HCT116 (cell line): ENCODE measurements at regions not wholly inside any gene's neighbourhood (a gene's known extent, or its start where the extent isn't known, plus 50 kb on each side); places are given as distances from the start of the nearest gene placed in this dataset.

Experiments used
- ATAC-seq: fragments of 200-7000 bp; cut with Tn5 transposase; 2 replicates; pipeline ENCODE4 v1.9.1; 2020; ENCODE audit warnings: mild to moderate bottlenecking, moderate library complexity
- BruUV-seq: library from RNA; stranded (reverse); fragments of 400-500 nt; replicated peaks from 2 replicates; lab custom pipeline; 2021; lab: Mats Ljungman, UMichigan
- CTCF ChIA-PET: fragments of 300-600 bp; sonication (Branson Sonifier 250); formaldehyde crosslinking; loops from one replicate; lab custom pipeline; 2021; ENCODE audit warnings: antibody characterized with exemption; lab: Charles Lee
- POLR2A ChIA-PET: fragments of 300-600, 350-600 bp; sonication (Branson Sonifier 250); formaldehyde crosslinking; loops from one replicate; lab custom pipeline; 2021; ENCODE audit warnings: antibody characterized with exemption; lab: Charles Lee
- RAD21 ChIA-PET, 2 experiments: fragments of 300-600 bp; sonication (Branson Sonifier 250); formaldehyde crosslinking; loops; one replicate each; lab custom pipeline; 2023; ENCODE audit warnings: low total read pairs in 2 of 2; ENCODE audit not compliant: uncharacterized antibody in 2 of 2, unreplicated experiment in 2 of 2, low non-redundant PET in 1 of 2; lab: Charles Lee
- DNase-seq: peaks from one replicate; pipeline ENCODE4 v3.0.0-alpha.2; 2010; ENCODE audit warnings: low read depth, low spot score
- H2AFZ ChIP-seq: fragments of 200-600 bp; shearing (Covaris generic), sonication (generic); 2 replicates; pipeline ENCODE4 v1.6.1; 2017; ENCODE audit warnings: low read depth, mixed run types, mixed read lengths, antibody characterized with exemption, low read length; ENCODE audit not compliant: poor library complexity, severe bottlenecking
- H3K27ac ChIP-seq: 2 replicates; pipeline ENCODE4 v1.5.1; 2012; ENCODE audit warnings: low read depth, low read length
- H3K27me3 ChIP-seq: fragments of 200-600 bp; sonication (generic); 2 replicates; pipeline ENCODE4 v1.6.1; 2016; ENCODE audit warnings: mixed run types, low read length, mixed read lengths; ENCODE audit not compliant: insufficient read depth
- H3K36me3 ChIP-seq, 2 experiments: fragments of 200-500 bp in 1 of 2; fragments of 200-600 bp in 1 of 2; sonication (Bioruptor generic) in 1 of 2; sonication (generic) in 1 of 2; 2 replicates each; pipeline versions ENCODE4 v1.5.1 to v1.6.1; 2014 to 2016; ENCODE audit warnings: low read length in 2 of 2, inconsistent platforms in 1 of 2, mixed read lengths in 1 of 2, mixed run types in 1 of 2; ENCODE audit not compliant: insufficient read depth in 2 of 2, control insufficient read depth in 1 of 2
- H3K4me1 ChIP-seq, 2 experiments: fragments of 200-600 bp in 1 of 2; sonication (generic) in 1 of 2; 2 replicates each; pipeline versions ENCODE4 v1.5.1 to v1.6.1; 2012 to 2017; ENCODE audit warnings: low read length in 2 of 2, inconsistent platforms in 1 of 2, mild to moderate bottlenecking in 1 of 2, mixed read lengths in 1 of 2, mixed run types in 1 of 2, moderate library complexity in 1 of 2; ENCODE audit not compliant: insufficient read depth in 2 of 2, control insufficient read depth in 1 of 2
- H3K4me2 ChIP-seq: fragments of 200-600 bp; sonication (generic); 2 replicates; pipeline ENCODE4 v1.6.1; 2017; ENCODE audit warnings: mixed run types, low read length, mixed read lengths
- H3K4me3 ChIP-seq, 2 experiments: fragments of 200-600 bp in 1 of 2; sonication (generic) in 1 of 2; replicated peaks in 1 of 2; 2 replicates each; pipeline ENCODE4 v1.5.1; 2011 to 2016; ENCODE audit warnings: low read length in 2 of 2, control low read depth in 1 of 2, low read depth in 1 of 2, mild to moderate bottlenecking in 1 of 2, mixed read lengths in 1 of 2, mixed run types in 1 of 2
- H3K79me2 ChIP-seq: fragments of 200-600 bp; sonication (generic); 2 replicates; pipeline ENCODE4 v1.6.1; 2017; ENCODE audit warnings: mild to moderate bottlenecking, mixed run types, low read length, moderate library complexity, mixed read lengths; ENCODE audit not compliant: insufficient read depth
- H3K9ac ChIP-seq: fragments of 200-600 bp; sonication (generic); 2 replicates; pipeline ENCODE4 v1.6.1; 2016; ENCODE audit warnings: low read length, mixed read lengths
- H3K9me2 ChIP-seq: fragments of 200-600 bp; sonication (generic), shearing (Covaris generic); 2 replicates; pipeline ENCODE4 v1.6.1; 2017; ENCODE audit warnings: mixed run types, mild to moderate bottlenecking, moderate library complexity; ENCODE audit not compliant: insufficient read depth
- H3K9me3 ChIP-seq, 2 experiments: fragments of 200-500 bp in 1 of 2; fragments of 200-600 bp in 1 of 2; sonication (Bioruptor generic) in 1 of 2; sonication (generic) in 1 of 2; 2 replicates each; pipeline ENCODE4 v1.6.1; 2014 to 2017; ENCODE audit warnings: low read length in 2 of 2, mixed read lengths in 2 of 2, inconsistent platforms in 1 of 2, low read depth in 1 of 2, mild to moderate bottlenecking in 1 of 2, mixed run types in 1 of 2, moderate library complexity in 1 of 2; ENCODE audit not compliant: control insufficient read depth in 1 of 2, insufficient read depth in 1 of 2
- H4K20me1 ChIP-seq: fragments of 200-600 bp; sonication (generic), shearing (Covaris generic); 2 replicates; pipeline ENCODE4 v1.6.1; 2017; ENCODE audit warnings: mixed run types, mild to moderate bottlenecking, moderate library complexity; ENCODE audit not compliant: insufficient read depth
- CEBPB ChIP-seq: IDR thresholded peaks from 2 replicates; pipeline ENCODE4 v1.6.1; 2012; ENCODE audit warnings: low read depth
- CTCF ChIP-seq, 3 experiments: fragments of 200-600 bp in 1 of 3; sonication (generic) in 1 of 3; IDR thresholded peaks in 2 of 3; conservative IDR thresholded peaks in 1 of 3; 2 replicates each; pipeline ENCODE4 v1.5.1; 2012 to 2017; ENCODE audit warnings: low read depth in 2 of 3, low read length in 2 of 3, antibody characterized with exemption in 1 of 3, borderline replicate concordance in 1 of 3, control low read depth in 1 of 3, mild to moderate bottlenecking in 1 of 3, mixed read lengths in 1 of 3, mixed run types in 1 of 3, moderate library complexity in 1 of 3; ENCODE audit not compliant: insufficient read depth in 1 of 3
- EGR1 ChIP-seq: IDR thresholded peaks from 2 replicates; pipeline ENCODE4 v1.6.1; 2012; ENCODE audit warnings: low read depth
- ELF1 ChIP-seq: IDR thresholded peaks from 2 replicates; pipeline ENCODE4 v1.6.1; 2012; ENCODE audit warnings: low read depth, borderline replicate concordance
- EZH2 ChIP-seq: fragments of 200-600 bp; sonication (generic); IDR thresholded peaks from 2 replicates; pipeline ENCODE4 v1.6.1; 2017; ENCODE audit warnings: antibody characterized with exemption, mixed run types
- EZH2phosphoT487 ChIP-seq: fragments of 200-600 bp; IDR thresholded peaks from 2 replicates; pipeline ENCODE4 v1.6.1; 2018; ENCODE audit warnings: antibody characterized with exemption, borderline replicate concordance
- FOSL1 ChIP-seq: IDR thresholded peaks from 2 replicates; pipeline ENCODE4 v1.6.1; 2012; ENCODE audit warnings: low read depth
- JUND ChIP-seq: IDR thresholded peaks from 2 replicates; pipeline ENCODE4 v1.6.1; 2012
- POLR2A ChIP-seq: IDR thresholded peaks from 2 replicates; pipeline ENCODE4 v1.7.0; 2011; ENCODE audit warnings: borderline replicate concordance; ENCODE audit not compliant: insufficient read depth, insufficient read length; ENCODE audit errors: extremely low read depth
- POLR2AphosphoS5 ChIP-seq: IDR thresholded peaks from 2 replicates; pipeline ENCODE4 v1.6.1; 2011; ENCODE audit warnings: mild to moderate bottlenecking, low read depth, low read length, moderate library complexity
- RAD21 ChIP-seq: IDR thresholded peaks from 2 replicates; pipeline ENCODE4 v1.6.1; 2012; ENCODE audit warnings: low read depth, mild to moderate bottlenecking
- REST ChIP-seq: IDR thresholded peaks from 2 replicates; pipeline ENCODE4 v1.6.1; 2012; ENCODE audit warnings: low read depth
- SP1 ChIP-seq: IDR thresholded peaks from 2 replicates; pipeline ENCODE4 v1.6.1; 2012; ENCODE audit warnings: low read depth
- SRF ChIP-seq: IDR thresholded peaks from 2 replicates; pipeline ENCODE4 v1.6.1; 2012; ENCODE audit warnings: low read depth
- TCF7L2 ChIP-seq: IDR thresholded peaks from 2 replicates; pipeline ENCODE4 v1.7.0; 2011; ENCODE audit warnings: borderline replicate concordance, inconsistent platforms; ENCODE audit not compliant: insufficient read depth, insufficient read length; ENCODE audit errors: extremely low read depth
- YY1 ChIP-seq: IDR thresholded peaks from 2 replicates; pipeline ENCODE4 v1.6.1; 2011; ENCODE audit warnings: low read length, low read depth, moderate library complexity, mild to moderate bottlenecking; ENCODE audit not compliant: insufficient replicate concordance; ENCODE audit errors: extremely low read depth
- ZFX ChIP-seq: fragments of 450-650 bp; IDR thresholded peaks from 2 replicates; pipeline ENCODE4 v1.6.1; 2017
- ZNF274 ChIP-seq: fragments of 200-500 bp; sonication (Bioruptor generic); IDR thresholded peaks from 2 replicates; pipeline ENCODE4 v1.6.1; 2014; ENCODE audit warnings: mild to moderate bottlenecking, low read depth, low read length, inconsistent platforms
- intact Hi-C: fragments of 100-400 bp; cut with micrococcal nuclease; formaldehyde crosslinking; loops from 2 replicates; pipeline ENCODE4 v1.10.0; 2022
- TF ChIP-seq, protein P1 (sequence below): IDR thresholded peaks from 2 replicates; pipeline ENCODE4 v1.6.1; 2012

DNA sequence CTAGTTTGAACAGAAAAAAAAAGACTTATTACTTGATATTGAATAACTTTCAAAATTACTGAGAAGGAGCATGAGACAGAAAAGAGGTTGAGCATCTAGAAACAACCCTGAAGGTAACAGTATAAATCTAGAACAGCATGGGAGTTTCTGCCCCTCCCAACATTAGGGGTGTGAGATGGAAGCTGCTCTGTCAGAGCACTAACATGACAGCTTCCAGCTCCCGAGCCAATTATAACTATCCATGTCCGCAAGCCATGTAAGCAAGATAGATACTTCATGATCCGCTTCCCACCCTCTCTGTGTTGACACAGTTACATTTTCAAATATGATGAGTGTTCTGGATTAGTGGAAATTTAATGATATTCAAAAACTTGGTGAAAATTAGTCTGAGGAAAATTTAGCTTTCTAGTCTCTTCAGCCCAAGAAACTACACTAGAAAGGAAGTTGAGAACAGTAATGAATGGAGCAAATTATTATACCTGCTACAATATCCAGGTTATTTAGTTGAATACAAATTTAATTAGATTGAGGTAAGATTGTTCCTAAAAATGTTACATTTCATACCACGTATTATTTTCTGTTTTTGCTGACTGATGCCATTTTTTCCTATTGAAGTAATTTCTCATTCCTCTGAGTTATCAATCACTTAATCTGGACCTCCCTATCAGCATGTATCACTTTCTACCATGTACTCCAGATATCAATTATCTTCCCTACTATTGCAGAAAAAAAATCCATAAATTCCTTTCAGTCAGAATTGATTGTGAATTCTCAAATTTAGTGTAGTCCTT, 129.3 kb upstream of the SLIT2 start:
- intact Hi-C loops = no loop called here
- H3K9ac ChIP-seq = no peak overlapping the region
- H3K27ac ChIP-seq = no peak overlapping the region
- TF ChIP-seq EZH2 (no peak), JUND (no peak), ZFX (no peak), YY1 (no peak), CEBPB (no peak), SRF (no peak), CTCF (IDR thresholded peaks at IDR 0.05 in 2 of 3, conservative IDR thresholded peaks at IDR 0.05 in 1 of 3; ENCODE audit: borderline replicate concordance in 1 of 3, insufficient read depth in 1 of 3, low read depth in 2 of 3, low read length in 2 of 3) (no peak), ZNF274 (no peak), ELF1 (no peak), RAD21 (no peak), REST (no peak), EGR1 (no peak), FOSL1 (no peak), TCF7L2 (no peak), EZH2phosphoT487 (no peak), SP1 (no peak), POLR2AphosphoS5 (no peak), POLR2A (no peak)
- TF ChIP-seq, protein P1, sequence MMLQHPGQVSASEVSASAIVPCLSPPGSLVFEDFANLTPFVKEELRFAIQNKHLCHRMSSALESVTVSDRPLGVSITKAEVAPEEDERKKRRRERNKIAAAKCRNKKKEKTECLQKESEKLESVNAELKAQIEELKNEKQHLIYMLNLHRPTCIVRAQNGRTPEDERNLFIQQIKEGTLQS = no peak
- no peaks in the 10 kb centered on the region for H3K36me3 ChIP-seq
- DNase-seq = no peak
- CTCF ChIA-PET = no interaction called here
- no peaks in the 10 kb centered on the region for H3K9me3 ChIP-seq
- ATAC-seq = no peak
- H3K79me2 ChIP-seq = no peaks in the 10 kb centered on the region
- no peak overlapping the region for H2AFZ ChIP-seq
- H3K9me2 ChIP-seq = no peaks in the 10 kb centered on the region
- no TSS peak for BruUV-seq
- POLR2A ChIA-PET = no interaction called here
- RAD21 ChIA-PET = no interaction called here
- no peaks in the 10 kb centered on the region for H3K4me1 ChIP-seq
- H3K4me3 ChIP-seq = no peak overlapping the region
- no peak overlapping the region for H3K4me2 ChIP-seq
- no peaks in the 10 kb centered on the region for H3K27me3 ChIP-seq
- H4K20me1 ChIP-seq = no peaks in the 10 kb centered on the region
